Erythroblast (primary cell): ENCODE measurements at regions not wholly inside any gene's neighbourhood (a gene's known extent, or its start where the extent isn't known, plus 50 kb on each side); places are given as distances from the start of the nearest gene placed in this dataset.

Experiments used
- DNase-seq, 2 experiments: peaks; one replicate each; lab custom pipeline; 2025; lab: John Stamatoyannopoulos, UW
- GATA1 ChIP-seq: IDR thresholded peaks from 2 replicates; pipeline ENCODE4 v1.6.1; 2011; ENCODE audit warnings: low read depth, mild to moderate bottlenecking, control low read depth, low read length, moderate library complexity
- POLR2A ChIP-seq: IDR thresholded peaks from 2 replicates; pipeline ENCODE4 v1.6.1; 2011; ENCODE audit warnings: mild to moderate bottlenecking, low read length

DNA sequence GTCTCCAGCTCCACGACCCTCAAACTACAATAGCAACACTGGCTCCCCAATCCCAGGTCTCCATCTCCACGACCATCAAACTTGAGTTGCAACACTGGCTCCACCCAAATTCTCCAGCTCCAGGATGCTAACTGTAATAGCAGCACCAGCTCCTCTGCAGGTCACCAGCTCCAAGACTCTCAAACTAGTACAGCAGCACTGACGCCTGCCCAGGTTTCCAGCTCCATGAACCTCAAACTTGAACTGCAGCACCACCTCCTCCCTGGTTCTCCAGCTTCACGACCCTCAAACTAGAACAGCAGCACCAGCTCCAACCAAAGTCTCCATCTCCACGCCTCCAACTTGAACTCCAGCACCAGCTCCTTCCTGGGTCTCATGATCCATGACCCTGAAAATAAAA lies 353.8 kb downstream of the PREX1 start:
- DNase-seq: no peak
- no peak for TF ChIP-seq GATA1
- TF ChIP-seq POLR2A: no peak

DNA sequence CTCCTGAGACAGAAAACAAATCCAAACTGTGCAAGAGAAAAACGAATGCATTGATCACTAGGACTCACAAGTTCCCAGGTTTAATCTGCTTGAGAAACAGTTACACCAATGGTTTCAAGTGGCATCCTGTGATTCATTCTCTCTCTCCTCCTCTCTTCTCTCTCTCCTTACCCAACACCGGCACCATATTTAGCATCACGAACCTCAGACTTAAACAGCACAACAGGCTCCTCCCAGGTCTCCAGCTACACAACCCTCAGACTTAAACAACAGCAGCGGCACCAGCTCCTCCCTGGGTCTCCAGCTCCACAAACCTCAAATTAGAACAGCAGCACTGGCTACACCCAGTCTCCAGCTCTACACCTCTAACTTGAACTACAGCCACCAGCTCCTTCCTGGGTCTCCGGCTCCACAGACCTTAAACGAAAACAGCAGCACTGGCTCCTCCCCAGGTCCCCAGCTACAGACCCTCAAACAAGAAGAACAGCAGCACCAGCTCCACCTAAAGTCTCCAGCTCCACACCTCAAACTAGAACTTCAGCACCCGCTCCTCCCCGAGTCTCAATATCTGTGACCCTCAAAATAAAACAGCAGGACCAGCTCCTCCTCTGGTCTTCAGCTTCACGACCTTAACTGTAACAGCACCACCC lies 355.9 kb downstream of the PREX1 start:
- no peak for TF ChIP-seq GATA1
- TF ChIP-seq POLR2A: no peak
- no peak for DNase-seq

DNA sequence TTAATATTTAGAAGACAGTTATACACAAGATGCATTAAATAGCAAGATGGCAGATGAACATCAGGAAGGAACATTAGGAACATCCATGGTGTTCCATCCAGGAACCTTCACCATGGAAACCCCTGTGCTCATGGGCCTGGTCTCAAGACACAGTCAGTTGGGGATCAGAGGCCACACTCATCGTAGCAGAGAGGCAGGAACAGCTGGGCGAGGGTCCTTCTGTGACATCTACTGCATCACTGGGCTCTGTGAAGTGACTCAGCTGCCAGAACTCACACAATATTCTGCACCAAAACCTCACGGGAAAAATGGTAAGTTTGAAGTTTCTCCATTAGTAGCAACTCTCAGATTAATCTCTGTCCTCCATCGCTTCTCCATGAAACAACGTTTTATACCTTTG lies 356.6 kb downstream of the PREX1 start:
- no peak for TF ChIP-seq GATA1

DNA sequence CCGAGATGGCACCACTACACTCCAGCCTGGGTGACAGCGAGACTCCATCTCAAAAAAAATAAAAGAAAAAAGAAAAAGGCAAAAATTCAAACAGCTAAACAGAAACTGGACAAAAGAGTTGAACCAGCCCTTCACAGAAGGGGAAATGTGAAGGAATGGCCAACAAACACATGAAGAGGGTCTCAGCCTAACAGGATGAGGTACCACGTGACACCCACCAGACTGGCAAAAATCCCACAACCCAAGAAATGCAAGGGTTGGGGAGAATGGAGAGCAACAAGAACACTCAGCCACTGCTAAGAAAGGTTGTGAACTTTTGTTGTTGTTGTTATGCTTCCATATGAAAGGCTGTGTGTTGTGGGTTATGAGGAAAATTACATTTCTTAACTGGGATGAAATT lies 357.7 kb downstream of the PREX1 start:
- DNase-seq: no peak

More for the DNA sequence above, 356.6 kb downstream of the PREX1 start:
- no peak for DNase-seq

DNA sequence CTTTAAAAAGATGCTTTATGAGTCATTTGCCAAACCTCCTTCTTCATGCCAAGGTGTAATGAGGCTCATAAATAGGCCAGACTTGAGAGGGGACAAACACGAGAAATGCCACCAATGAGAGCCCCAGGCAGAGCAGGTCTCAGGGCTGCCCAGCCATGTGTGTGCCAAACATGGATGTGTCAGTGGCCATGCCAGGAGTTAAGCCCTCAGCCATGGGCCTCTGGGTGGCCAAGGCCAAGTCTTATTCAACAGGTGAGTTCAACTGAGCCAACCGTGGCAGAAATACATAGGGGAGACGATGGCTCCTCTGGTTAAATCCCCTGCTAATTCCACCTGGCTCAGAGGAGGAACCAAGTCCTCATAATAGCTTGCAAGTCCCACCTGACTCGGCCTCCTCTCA lies 358.8 kb downstream of the PREX1 start:
- no peak for DNase-seq
- TF ChIP-seq POLR2A: no peak
- TF ChIP-seq GATA1: no peak

More for the DNA sequence above, 357.7 kb downstream of the PREX1 start:
- TF ChIP-seq POLR2A (no peak), GATA1 (no peak)

DNA sequence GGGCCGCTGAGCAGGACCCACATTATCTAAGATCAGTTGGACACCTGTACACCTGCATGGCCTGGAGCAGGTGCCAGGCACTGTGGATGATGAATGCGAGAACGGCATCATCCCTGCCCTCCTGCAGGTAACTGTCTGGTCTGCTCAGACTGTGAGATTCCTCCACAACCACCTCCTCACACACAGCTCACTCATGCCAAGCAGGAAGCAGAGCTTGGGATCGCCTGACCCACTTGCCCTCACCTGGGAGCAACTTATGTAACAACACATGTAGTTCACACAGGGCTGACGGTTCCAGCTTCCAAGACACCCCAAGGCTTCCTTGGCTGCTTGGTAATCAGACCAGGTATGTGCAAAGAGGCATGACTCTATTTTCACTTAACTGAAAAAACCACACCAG lies 359.2 kb downstream of the PREX1 start:
- DNase-seq: no peak
- TF ChIP-seq GATA1 (no peak), POLR2A (no peak)

DNA sequence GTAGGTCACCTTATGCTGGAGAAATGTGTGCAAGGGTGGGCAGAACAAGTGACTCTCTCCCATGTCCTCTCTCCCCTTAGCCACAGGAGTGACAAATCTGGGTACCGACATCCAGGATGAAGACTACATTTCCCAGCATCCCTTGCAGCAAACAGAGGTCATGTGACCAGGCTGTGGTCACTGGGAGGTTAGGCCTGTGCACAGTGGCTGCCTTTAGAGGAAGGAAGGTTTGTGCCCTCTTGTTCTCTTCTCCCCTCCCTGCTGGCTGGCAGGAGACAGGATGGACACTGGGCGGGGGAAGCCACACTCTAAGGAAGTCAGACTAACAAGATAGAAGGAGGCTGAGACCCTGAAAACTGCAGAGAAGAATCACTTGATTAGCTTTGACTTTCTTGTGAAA lies 360.2 kb downstream of the PREX1 start:
- DNase-seq: peak in 1 of 2 experiments; percentile 17

DNA sequence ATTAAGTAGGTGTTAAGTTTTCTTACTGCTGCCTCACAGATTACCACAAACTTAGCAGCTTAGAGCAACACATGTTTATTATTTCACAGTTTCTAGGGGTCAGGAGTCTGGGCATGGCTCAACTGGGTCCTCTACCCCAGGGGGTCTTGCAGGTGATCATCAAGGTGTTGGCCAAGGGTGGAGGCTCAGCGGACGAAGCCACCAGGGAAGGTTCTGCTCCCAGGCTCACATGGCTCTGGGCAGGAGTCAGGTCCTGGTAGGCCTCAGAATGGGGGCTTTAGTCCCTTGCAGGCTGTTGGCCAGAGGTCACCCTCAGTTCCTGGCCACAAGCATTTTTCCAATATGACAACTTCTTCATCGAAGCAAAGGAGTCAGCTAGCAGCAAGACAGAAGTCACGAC lies 362.5 kb downstream of the PREX1 start:
- DNase-seq: no peak
- TF ChIP-seq GATA1 (no peak), POLR2A (no peak)

More for the DNA sequence above, 360.2 kb downstream of the PREX1 start:
- TF ChIP-seq POLR2A (no peak), GATA1 (no peak)

DNA sequence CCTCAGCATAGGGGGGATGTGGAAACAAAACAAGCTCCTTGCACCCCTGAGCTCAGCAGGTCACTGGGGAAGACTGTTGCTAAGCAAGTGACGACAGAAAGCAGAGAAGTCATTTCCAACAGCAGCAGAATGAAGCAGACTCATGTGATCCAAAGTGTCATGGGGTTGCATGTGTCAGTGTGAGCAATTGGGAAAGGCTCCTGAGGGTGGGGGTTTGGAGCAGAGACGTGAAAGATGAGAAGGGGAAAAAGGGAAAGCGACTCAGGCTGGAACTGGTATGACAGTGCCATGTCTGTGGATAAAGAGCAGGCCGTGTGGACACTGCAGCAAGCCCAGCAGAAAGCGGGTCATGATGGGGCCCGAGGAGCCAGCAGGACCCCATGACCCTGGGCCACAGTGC lies 363.9 kb downstream of the PREX1 start:
- TF ChIP-seq POLR2A: no peak
- no peak for TF ChIP-seq GATA1
- DNase-seq: no peak

DNA sequence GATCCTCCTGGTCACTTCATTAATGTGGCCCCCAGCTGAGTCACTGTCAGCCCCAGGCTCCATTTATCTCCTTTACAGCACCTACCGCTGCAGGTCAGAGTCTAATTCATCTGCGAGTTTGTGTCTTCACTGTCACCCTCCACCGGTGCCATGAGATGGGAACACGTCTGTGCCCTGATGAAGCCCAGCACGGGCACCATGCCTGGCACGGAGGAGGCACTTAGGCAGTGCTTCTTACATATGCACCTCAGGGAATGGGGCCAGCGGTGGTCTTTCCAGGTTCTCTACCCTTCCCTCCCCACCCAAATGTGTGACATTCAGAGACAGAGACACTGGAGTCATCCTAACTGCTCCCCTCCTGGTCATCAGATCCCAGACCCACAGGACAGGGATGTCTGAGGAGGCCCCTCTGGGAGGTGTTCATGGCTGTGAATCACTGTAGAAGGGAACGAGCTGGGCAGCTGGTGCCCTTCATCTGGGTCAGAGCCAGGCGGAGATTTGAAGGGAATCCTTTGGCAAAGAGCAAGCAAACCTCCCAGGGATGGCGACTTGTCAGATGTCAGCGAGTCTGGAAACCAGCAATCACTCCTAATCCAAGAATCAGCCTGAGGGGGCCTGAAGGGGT lies 364.6 kb downstream of the PREX1 start:
- TF ChIP-seq POLR2A (no peak), GATA1 (no peak)
- DNase-seq: no peak

DNA sequence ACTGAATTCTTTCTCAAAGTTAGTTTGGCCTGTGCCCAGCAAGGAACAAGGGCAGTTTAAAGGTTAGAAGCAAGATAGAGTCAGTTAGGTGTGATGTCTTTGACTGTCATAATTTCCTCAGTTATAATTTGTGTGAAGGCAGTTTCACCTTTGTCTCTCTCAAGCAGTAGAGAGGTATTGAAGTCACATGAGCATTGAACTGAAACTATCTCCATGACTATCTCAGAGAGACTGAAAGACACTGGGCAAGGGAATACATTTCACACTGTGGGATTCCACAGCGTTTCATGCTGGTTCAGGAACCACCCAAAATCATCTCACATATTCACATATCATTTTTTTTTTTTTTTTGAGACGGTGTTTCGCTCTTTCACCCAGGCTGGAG lies 366.1 kb downstream of the PREX1 start:
- DNase-seq: no peak
- TF ChIP-seq POLR2A: no peak
- no peak for TF ChIP-seq GATA1

DNA sequence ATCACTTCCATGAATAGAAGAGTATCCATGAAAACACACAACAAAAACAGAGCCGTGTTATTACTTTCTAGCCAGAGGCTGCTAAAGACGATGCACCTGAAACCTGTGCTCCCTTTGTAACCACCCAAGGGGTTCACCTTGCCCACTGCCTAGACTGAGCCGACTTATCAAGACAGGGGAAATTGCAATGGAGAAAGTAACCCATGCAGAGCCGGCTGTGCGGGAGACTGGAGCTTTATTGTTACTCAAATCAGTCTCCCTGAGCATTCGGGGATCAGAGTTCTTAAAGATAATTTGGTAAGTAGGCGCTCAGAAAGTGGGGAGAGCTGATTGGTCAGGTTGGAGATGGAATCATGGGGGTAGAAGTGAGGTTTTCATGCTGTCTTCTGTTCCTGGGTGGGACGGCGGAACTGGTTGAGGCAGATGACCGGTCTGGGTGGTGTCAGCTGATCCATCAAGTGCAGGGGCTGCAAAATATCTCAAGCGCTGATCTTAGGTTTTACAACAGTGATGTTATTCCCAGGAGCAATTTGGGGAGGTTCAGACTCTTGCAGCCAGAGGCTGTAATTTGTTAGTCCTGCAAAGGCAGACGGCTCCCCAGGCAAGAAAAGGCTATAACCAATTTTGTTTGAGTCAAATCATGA lies 366.6 kb downstream of the PREX1 start:
- TF ChIP-seq POLR2A: no peak
- no peak for TF ChIP-seq GATA1
- no peak for DNase-seq

DNA sequence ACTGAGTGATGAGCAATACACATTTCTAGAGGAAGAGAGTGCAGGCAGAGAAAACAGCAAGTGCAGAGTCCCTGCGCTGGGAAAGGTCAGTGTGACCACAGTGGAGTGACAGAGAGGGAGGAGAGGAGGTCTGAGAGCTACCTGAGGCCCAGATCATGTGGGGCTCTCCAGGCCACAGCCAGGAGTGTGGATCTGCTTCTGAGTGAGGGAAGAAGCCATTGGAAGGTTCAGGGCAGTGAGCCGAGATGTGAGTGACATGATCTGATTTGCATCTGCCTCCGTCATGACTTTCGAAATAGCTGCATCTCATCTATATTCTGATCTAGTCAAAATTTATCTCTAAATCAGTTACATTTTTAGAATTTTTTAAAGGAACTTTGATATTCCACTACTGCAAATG lies 367.1 kb downstream of the PREX1 start:
- no peak for DNase-seq
- TF ChIP-seq GATA1 (no peak), POLR2A (no peak)

DNA sequence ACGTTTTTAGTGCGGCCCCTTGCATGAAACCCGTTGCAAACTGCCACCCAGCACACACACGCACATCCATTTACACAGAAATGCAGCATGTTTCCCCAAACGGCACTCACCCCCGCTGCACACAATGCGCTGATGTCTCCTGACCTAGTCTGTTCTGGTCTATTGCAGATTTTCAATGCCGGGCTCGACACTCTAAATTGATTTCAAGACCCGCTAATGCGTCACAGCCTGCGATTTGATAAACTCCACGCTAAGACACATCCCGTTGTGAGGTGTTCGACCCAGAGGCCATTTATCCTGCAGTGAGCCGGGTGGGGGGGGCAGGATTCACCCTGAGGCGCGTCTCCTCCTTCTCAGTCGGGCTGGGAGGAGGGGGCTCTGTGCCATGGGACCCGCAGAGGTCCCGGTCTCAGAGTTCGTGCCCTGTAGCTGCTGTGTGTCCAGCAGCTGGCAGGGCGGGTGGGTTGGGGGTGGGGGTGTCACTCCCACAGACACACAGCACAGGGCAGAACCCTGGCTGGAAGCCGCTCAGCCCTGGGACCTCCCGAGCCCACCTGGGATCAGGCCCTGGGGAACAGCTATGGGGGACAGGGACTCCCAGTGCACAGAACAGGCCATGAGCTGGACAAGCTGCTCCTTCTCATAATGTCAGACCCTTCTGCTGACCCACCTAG lies 367.9 kb downstream of the PREX1 start:
- TF ChIP-seq GATA1 (no peak), POLR2A (no peak)
- DNase-seq: no peak
